ENCODE measurements at regions not wholly inside any gene's neighbourhood (a gene's known extent, or its start where the extent isn't known, plus 50 kb on each side); places are given as distances from the start of the nearest gene placed in this dataset.
A peak's percentile ranks its signal among the peaks of the same experiment; 100 is the strongest.

DNA sequence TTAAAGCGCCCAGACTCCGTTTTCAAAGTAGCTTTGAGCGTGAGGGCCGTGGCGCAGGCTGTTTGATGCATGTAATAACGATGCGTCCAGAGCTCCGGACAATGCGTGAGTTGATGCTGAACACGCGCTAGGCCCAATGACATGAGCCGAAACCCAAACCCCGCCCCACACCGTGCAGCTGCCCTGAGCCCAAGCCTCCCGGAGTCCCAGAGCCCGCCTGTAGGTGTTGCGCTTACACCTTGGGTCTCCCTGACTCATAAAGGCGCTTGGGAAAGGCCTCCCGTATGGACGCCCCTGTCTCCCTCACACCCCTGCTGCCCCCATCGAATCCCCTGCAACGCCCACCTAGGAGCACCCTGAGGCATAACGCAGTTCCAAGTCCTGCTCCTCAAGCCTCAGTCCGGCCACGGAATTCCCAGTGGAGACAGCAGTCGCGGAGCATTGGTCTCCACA is 87.6 kb downstream of the ERMARD start:
- Histone ChIP-seq H3K4me3 (no peak overlapping the region), H3K9me3 (no peaks in the 10 kb centered on the region), H3K27me3 (peaks cover 0 to 17% (median 0%) of the 10 kb centered on the region in 9 donors), H3K27ac (no peak overlapping the region), H3K4me1 (peaks cover 0 to 9% (median 0%) of the 10 kb centered on the region in 12 donors), H3K36me3 (no peaks in the 10 kb centered on the region)
- ATAC-seq (no peak), DNase-seq (peak in 1 of 5 donors; percentile 42)
- no peak for TF ChIP-seq POLR2A (IDR thresholded peaks at IDR 0.05)
- TF ChIP-seq CTCF (IDR thresholded peaks at IDR 0.05): no peak
- WGBS, 4 donors: 86 to 91% (median 89%) methylated on average over 26 to 27 of the region's 27 CpGs
- intact Hi-C loops (cut with DNase I): loop anchor here in 5 of 10 donors (5.0 to 10.0 kb wide), 6 partner anchors 93 to 546 kb away; no protein-coding TSS in a partner anchor

- TF ChIP-seq CTCF (IDR thresholded peaks at IDR 0.05) (peak in 9 of 12 donors; percentile 17 to 46 (median 25)), POLR2A (IDR thresholded peaks at IDR 0.05) (no peak)
- intact Hi-C loops (cut with DNase I): loop anchor here in 5 of 10 donors (5.0 to 10.0 kb wide), 6 partner anchors 94 to 546 kb away; no protein-coding TSS in a partner anchor
These were observed 87.1 kb downstream of the ERMARD start for GRCh38 chr6:169838346-169839028.

DNA sequence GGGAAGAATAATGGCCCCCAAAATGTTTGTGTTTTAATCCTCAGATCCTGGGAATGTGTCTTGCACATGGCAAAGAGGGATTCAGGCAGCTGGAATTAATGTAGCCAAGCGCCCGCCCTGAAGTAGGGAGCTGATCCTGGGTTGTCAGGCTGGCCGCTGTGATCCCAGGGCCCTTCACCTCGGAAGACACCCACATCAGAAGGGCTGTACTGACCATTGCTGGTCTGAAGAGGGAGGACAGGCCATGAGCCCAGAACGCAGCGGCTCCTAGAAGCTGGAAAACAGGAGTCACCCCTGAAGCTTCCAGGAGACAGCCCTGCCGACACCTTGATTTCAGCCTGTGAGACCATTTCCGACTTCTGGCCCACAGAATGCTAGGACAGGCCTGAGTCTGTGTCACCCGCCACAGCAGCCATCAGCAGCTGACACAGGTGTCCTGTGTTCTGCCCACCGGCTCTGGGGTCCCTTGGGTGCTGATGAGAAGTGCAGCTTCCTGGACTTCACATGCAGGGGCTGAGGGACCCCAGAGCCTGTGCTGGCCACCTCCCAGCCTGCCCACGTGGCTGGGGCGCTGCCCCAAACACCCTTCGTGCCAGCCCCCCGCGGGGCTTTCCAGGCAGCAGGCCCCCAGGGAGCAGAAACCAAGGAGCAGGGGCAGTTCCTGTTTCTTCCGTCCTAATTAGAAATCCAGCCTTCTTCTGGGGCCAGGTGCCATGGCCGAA is 86.3 kb downstream of the ERMARD start:
- Histone ChIP-seq H3K36me3 (no peaks in the 10 kb centered on the region), H3K27ac (no peak overlapping the region), H3K4me3 (no peak overlapping the region), H3K9me3 (no peaks in the 10 kb centered on the region), H3K27me3 (peaks cover 0 to 22% (median 0%) of the 10 kb centered on the region in 9 donors), H3K4me1 (peaks cover 0 to 12% (median 0%) of the 10 kb centered on the region in 12 donors)
- DNase-seq: peak in 1 of 5 donors; percentile 44
- peak in 1 of 4 donors; percentile 34 for ATAC-seq
- TF ChIP-seq POLR2A (IDR thresholded peaks at IDR 0.05): no peak
- TF ChIP-seq CTCF (IDR thresholded peaks at IDR 0.05): no peak
- intact Hi-C loops (cut with DNase I): loop anchor here in 5 of 10 donors (5.0 to 10.0 kb wide), 6 partner anchors 95 to 547 kb away; no protein-coding TSS in a partner anchor
- WGBS, 4 donors: 59 to 75% (median 66%) methylated on average over 11 to 17 of the region's 17 CpGs

More at GRCh38 chr6:169838346-169839028, 87.1 kb downstream of the ERMARD start:
- ATAC-seq (peak in 3 of 4 donors; percentile 29 to 78 (median 41)), DNase-seq (peak in 1 of 5 donors; percentile 62)
- H3K4me1 ChIP-seq: peaks cover 0 to 9% (median 0%) of the 10 kb centered on the region in 12 donors
- peaks cover 0 to 20% (median 0%) of the 10 kb centered on the region in 9 donors for H3K27me3 ChIP-seq
- no peaks in the 10 kb centered on the region for H3K36me3 ChIP-seq
- no peak overlapping the region for H3K4me3 ChIP-seq
- no peaks in the 10 kb centered on the region for H3K9me3 ChIP-seq
- H3K27ac ChIP-seq: no peak overlapping the region
- 50 to 70% (median 63%) methylated on average over 27 of the region's 27 CpGs for WGBS, 4 donors
